IMR-90 (cell line): ENCODE measurements at regions not wholly inside any gene's neighbourhood (a gene's known extent, or its start where the extent isn't known, plus 50 kb on each side); places are given as distances from the start of the nearest gene placed in this dataset.
"Not testable (repeated sequence)": the region's sequence is repeated elsewhere in the genome, so short reads cannot be mapped to it uniquely, and the experiment has no call there.

Source experiments
- ATAC-seq: fragments of 200-7000 bp; cut with Tn5 transposase; 2 replicates; pipeline ENCODE4 v1.9.1; 2020; ENCODE audit warnings: low read depth, mild to moderate bottlenecking, moderate library complexity
- BruUV-seq: library from RNA; stranded (reverse); fragments of 400-500 nt; replicated peaks from 2 replicates; lab custom pipeline; 2021; lab: Mats Ljungman, UMichigan
- CTCF ChIA-PET: fragments of 300-600 bp; formaldehyde crosslinking; extraction: SDS; loops from one replicate; lab custom pipeline; 2021; ENCODE audit warnings: antibody characterized with exemption; lab: Yijun Ruan, JAX
- POLR2A ChIA-PET: fragments of 300-600 bp; sonication (Branson Sonifier 250); formaldehyde crosslinking; loops from one replicate; lab custom pipeline; 2022; ENCODE audit warnings: antibody characterized with exemption; ENCODE audit not compliant: unreplicated experiment; lab: Charles Lee
- DNase-seq: peaks from one replicate; pipeline ENCODE4 v3.0.0; 2013
- H2AFZ ChIP-seq: replicated peaks from 2 replicates; pipeline ENCODE3; 2013; ENCODE audit warnings: low read length, mild to moderate bottlenecking; ENCODE audit not compliant: poor library complexity
- H2AK5ac ChIP-seq: 2 replicates; pipeline ENCODE4 v1.6.1; 2013; ENCODE audit warnings: low read depth, low read length, inconsistent platforms
- H2AK9ac ChIP-seq: replicated peaks from 2 replicates; pipeline ENCODE3; 2013; ENCODE audit warnings: mild to moderate bottlenecking, low read depth, low read length, moderate library complexity; ENCODE audit not compliant: poor library complexity
- H2BK120ac ChIP-seq: 2 replicates; pipeline ENCODE4 v1.6.1; 2013; ENCODE audit warnings: low read depth, low read length, inconsistent platforms
- H2BK15ac ChIP-seq: 3 replicates; pipeline ENCODE4 v1.6.1; 2013; ENCODE audit warnings: low read depth, low read length, inconsistent platforms
- H2BK20ac ChIP-seq: 2 replicates; pipeline ENCODE4 v1.6.1; 2013; ENCODE audit warnings: low read depth, mild to moderate bottlenecking, inconsistent platforms, low read length, moderate library complexity
- H2BK5ac ChIP-seq: 2 replicates; pipeline ENCODE4 v1.6.1; 2013; ENCODE audit warnings: mild to moderate bottlenecking, low read depth, low read length, inconsistent platforms; ENCODE audit not compliant: poor library complexity, severe bottlenecking
- H3K14ac ChIP-seq: replicated peaks from 2 replicates; pipeline ENCODE4 v1.6.1; 2013; ENCODE audit warnings: low read depth, low read length, inconsistent platforms
- H3K18ac ChIP-seq: 2 replicates; pipeline ENCODE4 v1.6.1; 2013; ENCODE audit warnings: low read depth, low read length, control low read depth
- H3K23ac ChIP-seq: 2 replicates; pipeline ENCODE4 v1.6.1; 2013; ENCODE audit warnings: low read depth, low read length, inconsistent platforms
- H3K27ac ChIP-seq: 2 replicates; pipeline ENCODE4 v1.5.1; 2013; ENCODE audit warnings: mild to moderate bottlenecking, control low read depth, low read length; ENCODE audit not compliant: insufficient read depth
- H3K27me3 ChIP-seq: 2 replicates; pipeline ENCODE4 v1.6.1; 2013; ENCODE audit warnings: low read length; ENCODE audit not compliant: control insufficient read depth, insufficient read depth
- H3K36me3 ChIP-seq: 2 replicates; pipeline ENCODE4 v1.6.1; 2013; ENCODE audit warnings: low read length, mixed read lengths; ENCODE audit not compliant: control insufficient read depth, insufficient read depth
- H3K4ac ChIP-seq: 2 replicates; pipeline ENCODE4 v1.6.1; 2013; ENCODE audit warnings: low read depth, low read length, inconsistent platforms
- H3K4me1 ChIP-seq: 2 replicates; pipeline ENCODE4 v1.6.1; 2013; ENCODE audit warnings: low read length, mixed read lengths; ENCODE audit not compliant: control insufficient read depth, insufficient read depth
- H3K4me2 ChIP-seq: 2 replicates; pipeline ENCODE4 v1.6.1; 2013; ENCODE audit warnings: low read depth, mild to moderate bottlenecking, control low read depth, low read length, moderate library complexity
- H3K4me3 ChIP-seq: 2 replicates; pipeline ENCODE4 v1.5.1; 2013; ENCODE audit warnings: low read depth, mild to moderate bottlenecking, control low read depth, low read length, moderate library complexity; ENCODE audit not compliant: insufficient read depth
- H3K56ac ChIP-seq: 2 replicates; pipeline ENCODE4 v1.6.1; 2013; ENCODE audit warnings: low read length, inconsistent platforms; ENCODE audit not compliant: insufficient read depth; ENCODE audit errors: extremely low read depth
- H3K79me1 ChIP-seq, 2 experiments: 2 replicates each; pipeline ENCODE4 v1.6.1; 2013; ENCODE audit warnings: low read length in 2 of 2, inconsistent platforms in 1 of 2, low read depth in 1 of 2
- H3K9ac ChIP-seq: 2 replicates; pipeline ENCODE4 v1.6.1; 2013; ENCODE audit warnings: low read depth, low read length, control low read depth
- H3K9me1 ChIP-seq: 2 replicates; pipeline ENCODE4 v1.6.1; 2013; ENCODE audit warnings: low read length, inconsistent platforms; ENCODE audit not compliant: insufficient read depth
- H3K9me3 ChIP-seq: 2 replicates; pipeline ENCODE4 v1.6.1; 2013; ENCODE audit warnings: low read length; ENCODE audit not compliant: control insufficient read depth, insufficient read depth
- H4K20me1 ChIP-seq: 2 replicates; pipeline ENCODE4 v1.6.1; 2013; ENCODE audit warnings: low read length, inconsistent platforms; ENCODE audit not compliant: insufficient read depth
- H4K5ac ChIP-seq: 2 replicates; pipeline ENCODE4 v1.6.1; 2013; ENCODE audit warnings: mild to moderate bottlenecking, low read depth, low read length, control low read depth
- H4K8ac ChIP-seq, 2 experiments: 2 replicates each; pipeline ENCODE4 v1.6.1; 2013; ENCODE audit warnings: low read depth in 2 of 2, low read length in 2 of 2, control low read depth in 1 of 2, inconsistent platforms in 1 of 2
- H4K91ac ChIP-seq: 2 replicates; pipeline ENCODE4 v1.6.1; 2013; ENCODE audit warnings: low read depth, low read length, inconsistent platforms; ENCODE audit not compliant: insufficient read depth
- WGBS, 2 experiments: methylation state at CpG; one replicate each; pipeline versions ENCODE4 v1.1.5 to v1.1.7; 2013; ENCODE audit warnings: missing lambda C conversion rate in 2 of 2; ENCODE audit not compliant: insufficient read length in 1 of 2; ENCODE audit errors: extremely low coverage in 2 of 2; 5-methylcytosine and 5-hydroxymethylcytosine counted together
- dilution Hi-C: fragments of 300-500 bp; cut with HindIII; formaldehyde crosslinking; loops from one replicate; pipeline ENCODE4 v1.14.3; 2018; ENCODE audit warnings: low sequenced_read_pairs; ENCODE audit not compliant: unreplicated experiment
- in situ Hi-C: fragments of 300-500 bp; cut with MboI; formaldehyde crosslinking; loops from 3 replicates; pipeline ENCODE4 v1.14.3; 2019; ENCODE audit warnings: low sequenced_read_pairs, inconsistent platforms, mixed read lengths
- intact Hi-C: fragments of 100-400 bp; cut with micrococcal nuclease; formaldehyde crosslinking; loops from 2 replicates; pipeline ENCODE4 v1.10.0; 2022

DNA sequence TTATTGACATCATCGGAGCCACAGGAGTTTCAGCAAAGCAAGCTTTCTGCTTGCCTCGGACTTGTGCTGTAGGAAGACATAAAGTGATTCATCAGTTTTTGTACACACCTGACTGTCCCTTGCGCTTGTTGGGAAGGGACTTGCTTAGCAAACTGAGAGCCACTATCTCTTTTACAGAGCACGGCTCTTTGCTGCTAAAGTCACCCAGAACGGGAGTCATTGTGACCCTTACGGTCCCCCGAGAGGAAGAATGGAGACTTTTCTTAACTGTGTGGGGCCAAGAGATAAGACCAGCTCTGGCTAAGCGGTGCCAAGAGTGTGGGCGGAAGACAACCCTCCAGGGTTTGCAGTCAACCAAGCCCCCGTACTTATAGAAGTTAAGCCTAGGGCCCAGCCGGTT, 89.6 kb upstream of the DEFB108B start:
- H3K27ac ChIP-seq, H3K4me1 ChIP-seq, H2BK20ac ChIP-seq, H3K79me1 ChIP-seq, intact Hi-C loops, ATAC-seq, H2BK120ac ChIP-seq, H3K4me2 ChIP-seq, H2AK9ac ChIP-seq, H3K27me3 ChIP-seq, H3K9ac ChIP-seq, H2AFZ ChIP-seq, H3K18ac ChIP-seq, H4K91ac ChIP-seq, H4K5ac ChIP-seq, H4K20me1 ChIP-seq, H3K9me1 ChIP-seq, POLR2A ChIA-PET, H3K9me3 ChIP-seq, H3K56ac ChIP-seq, H3K4ac ChIP-seq, H2BK5ac ChIP-seq, H2BK15ac ChIP-seq, dilution Hi-C loops, H2AK5ac ChIP-seq, DNase-seq, H4K8ac ChIP-seq, H3K36me3 ChIP-seq, CTCF ChIA-PET, H3K14ac ChIP-seq, H3K4me3 ChIP-seq, BruUV-seq, H3K23ac ChIP-seq, in situ Hi-C loops: not testable (repeated sequence)
- no CpG with 5 or more reads among the region's 11 CpGs for WGBS, 2 experiments

DNA sequence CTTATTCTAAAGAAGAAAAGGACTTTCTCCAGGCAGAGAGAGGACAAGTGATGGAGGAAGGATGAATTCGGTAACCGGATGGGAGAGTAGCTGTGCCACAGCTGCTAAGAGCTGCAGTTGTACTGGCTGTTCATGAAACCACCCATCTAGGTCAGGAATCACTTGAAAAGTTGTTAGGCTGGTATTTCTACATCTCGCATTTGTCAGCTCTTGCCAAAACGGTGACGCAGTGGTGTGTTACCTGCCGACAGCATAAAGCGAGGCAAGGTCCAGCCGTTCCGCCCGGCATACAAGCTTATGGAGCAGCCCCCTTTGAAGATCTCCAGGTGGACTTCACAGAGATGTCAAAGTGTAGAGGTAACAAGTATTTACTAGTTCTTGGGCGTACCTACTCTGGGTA, 87.3 kb upstream of the DEFB108B start:
- H4K5ac ChIP-seq, ATAC-seq, BruUV-seq, DNase-seq, H3K36me3 ChIP-seq, H2BK120ac ChIP-seq, H2AFZ ChIP-seq, POLR2A ChIA-PET, H3K27ac ChIP-seq, dilution Hi-C loops, H3K14ac ChIP-seq, H3K79me1 ChIP-seq, intact Hi-C loops, H3K4me3 ChIP-seq, H2AK9ac ChIP-seq, H3K9ac ChIP-seq, H3K4me2 ChIP-seq, H3K18ac ChIP-seq, H2BK20ac ChIP-seq, H3K23ac ChIP-seq, H2AK5ac ChIP-seq, H4K8ac ChIP-seq, H3K27me3 ChIP-seq, H3K4me1 ChIP-seq, CTCF ChIA-PET, H3K9me1 ChIP-seq, H4K91ac ChIP-seq, H4K20me1 ChIP-seq, H2BK5ac ChIP-seq, in situ Hi-C loops, H3K4ac ChIP-seq, H3K9me3 ChIP-seq, H2BK15ac ChIP-seq, H3K56ac ChIP-seq: not testable (repeated sequence)
- WGBS, 2 experiments = 100% methylated on average over 3 of the region's 11 CpGs; no CpG with 5 or more reads in 1 of the 2 experiments
